Hypothalamus (tissue), 51 donors: ENCODE measurements at regions not wholly inside any gene's neighbourhood (a gene's known extent, or its start where the extent isn't known, plus 50 kb on each side); places are given as distances from the start of the nearest gene placed in this dataset.
"Not testable (repeated sequence)": the region's sequence is repeated elsewhere in the genome, so short reads cannot be mapped to it uniquely, and the experiment has no call there.

Experiments used
- DNase-seq, 51 donors: peaks; one replicate each; lab custom pipeline; 2025; lab: John Stamatoyannopoulos, UW

DNA sequence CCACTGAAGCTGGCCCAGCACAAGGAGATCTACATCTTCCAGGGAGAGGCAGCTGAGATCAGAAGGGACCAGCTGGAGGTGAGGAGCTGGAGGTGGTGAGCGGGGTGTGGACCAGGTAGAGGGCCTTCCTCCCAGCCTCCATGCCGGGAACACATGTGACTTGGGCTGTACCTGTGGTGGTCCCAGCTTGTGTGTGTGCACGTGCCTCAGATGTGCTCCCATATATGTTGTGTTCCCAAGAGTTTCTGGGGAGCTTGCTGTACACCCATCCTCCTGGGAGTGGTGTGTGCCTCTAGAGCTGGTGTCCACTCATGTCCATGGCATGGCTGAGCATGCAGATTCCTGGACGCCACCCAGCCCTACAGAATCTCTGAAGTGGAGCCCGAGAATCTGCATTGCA, 183.7 kb upstream of the AKAP13 start:
- not testable (repeated sequence) for DNase-seq

DNA sequence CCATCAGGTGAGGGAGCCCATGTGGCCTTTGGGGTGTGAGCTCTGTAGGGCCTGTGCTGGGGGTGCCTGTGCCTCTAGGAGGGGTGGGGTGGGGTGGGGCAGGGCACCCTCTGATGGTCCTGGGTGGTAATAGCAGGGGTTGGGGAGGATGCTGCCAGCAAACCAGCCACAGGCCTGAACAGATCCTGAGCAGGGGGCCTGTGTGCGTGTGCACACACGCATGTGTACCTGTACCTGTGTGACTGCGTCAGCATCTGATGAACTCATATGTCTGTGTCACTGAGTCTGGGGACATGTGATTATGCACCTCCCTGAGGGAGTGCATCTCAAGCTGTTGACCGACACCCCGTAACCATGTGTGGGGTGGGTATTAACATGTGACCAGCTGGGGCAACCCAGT, 182.8 kb upstream of the AKAP13 start:
- not testable (repeated sequence) for DNase-seq

DNA sequence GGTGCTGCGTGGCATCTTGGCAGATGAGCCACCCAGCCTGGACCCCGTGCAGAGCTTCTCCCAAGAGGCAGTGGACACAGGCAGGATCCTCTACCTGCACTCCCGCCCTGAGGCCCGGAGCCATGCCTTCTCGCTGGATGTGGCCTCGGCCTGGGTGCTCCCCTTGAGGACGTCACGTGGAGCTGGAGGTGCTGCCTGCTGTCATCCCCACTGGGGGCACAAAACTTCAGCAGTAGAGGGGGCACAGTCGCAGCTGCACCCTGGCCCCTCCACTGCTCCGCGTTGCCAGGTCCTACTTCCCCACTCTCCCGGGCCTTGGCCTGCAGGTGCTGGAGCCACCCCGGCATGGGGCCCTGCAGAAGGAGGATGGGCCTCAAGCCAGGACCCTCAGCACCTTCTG, 182.0 kb upstream of the AKAP13 start:
- DNase-seq = not testable (repeated sequence)

DNA sequence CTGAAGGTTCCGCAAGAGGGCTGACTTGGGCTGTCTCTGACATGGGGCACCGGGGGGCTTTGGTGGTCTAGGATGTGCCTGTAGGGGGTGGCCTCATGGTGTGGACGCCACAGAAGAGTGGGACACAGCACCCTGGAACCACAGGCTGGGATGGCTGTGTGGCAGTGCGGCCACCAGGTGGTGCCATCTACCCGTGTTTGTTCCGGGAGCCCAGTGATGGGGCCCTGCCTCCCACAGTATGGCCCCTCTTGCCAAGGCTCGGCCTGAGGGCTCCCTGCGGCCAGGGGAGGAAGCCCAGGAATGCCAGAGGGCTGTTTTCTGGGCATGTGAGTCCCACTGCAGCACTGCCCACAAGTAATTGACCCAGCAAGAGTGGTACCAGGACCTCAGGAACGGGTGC, 180.2 kb upstream of the AKAP13 start:
- not testable (repeated sequence) for DNase-seq

DNA sequence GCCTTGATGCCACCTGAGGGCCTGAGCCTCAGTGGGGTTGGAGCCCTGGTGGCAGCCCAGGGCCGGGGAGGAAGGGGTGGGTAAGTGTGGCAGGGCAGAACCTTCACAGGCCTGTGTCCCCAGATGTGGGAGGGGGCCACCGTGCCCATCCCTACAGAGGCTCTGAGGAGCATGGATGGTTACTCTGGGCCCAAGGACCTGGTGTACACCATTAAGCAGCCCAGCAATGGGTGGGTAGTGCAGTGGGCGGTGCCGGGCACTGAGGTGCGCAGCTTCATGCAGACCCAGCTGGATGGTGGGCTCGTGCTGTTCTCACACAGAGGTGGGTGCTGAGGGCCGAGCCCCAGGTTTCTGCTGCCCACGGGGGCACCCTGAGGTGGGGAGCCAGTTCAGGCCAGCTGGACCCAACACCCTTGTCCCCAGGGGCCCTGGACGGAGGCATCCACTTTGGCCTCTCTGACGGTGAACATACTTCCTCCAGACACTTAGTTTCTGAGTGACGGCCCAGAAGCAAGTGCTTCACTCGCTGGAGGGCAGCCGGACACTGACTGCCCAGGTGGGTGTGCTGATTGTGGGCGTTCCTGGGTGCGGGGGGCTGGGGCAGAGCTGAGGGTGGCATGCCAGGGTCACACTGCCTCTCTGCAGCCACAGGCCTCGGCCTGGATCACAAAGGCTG, 179.1 kb upstream of the AKAP13 start:
- DNase-seq = not testable (repeated sequence)

DNA sequence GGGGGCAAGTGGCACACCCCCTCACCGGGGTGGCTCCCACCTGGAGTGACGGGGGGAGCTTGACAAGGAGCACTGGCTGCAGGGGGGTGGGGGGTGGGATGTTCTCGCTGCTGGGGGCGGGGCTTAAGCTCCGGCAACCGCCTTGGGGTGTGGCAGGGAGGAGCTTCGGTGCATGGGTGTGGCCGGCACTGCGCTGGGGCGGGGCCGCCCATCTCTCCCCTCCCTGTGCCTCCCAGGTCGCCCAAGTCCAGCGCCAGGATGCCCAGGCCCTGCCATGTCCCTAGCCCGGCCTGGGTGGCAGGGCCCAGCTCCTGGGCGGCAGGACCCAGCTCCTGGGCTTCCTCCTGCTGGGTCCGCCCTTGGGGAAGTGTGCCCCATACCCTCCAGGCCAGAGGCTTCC, 175.9 kb upstream of the AKAP13 start:
- not testable (repeated sequence) for DNase-seq

DNA sequence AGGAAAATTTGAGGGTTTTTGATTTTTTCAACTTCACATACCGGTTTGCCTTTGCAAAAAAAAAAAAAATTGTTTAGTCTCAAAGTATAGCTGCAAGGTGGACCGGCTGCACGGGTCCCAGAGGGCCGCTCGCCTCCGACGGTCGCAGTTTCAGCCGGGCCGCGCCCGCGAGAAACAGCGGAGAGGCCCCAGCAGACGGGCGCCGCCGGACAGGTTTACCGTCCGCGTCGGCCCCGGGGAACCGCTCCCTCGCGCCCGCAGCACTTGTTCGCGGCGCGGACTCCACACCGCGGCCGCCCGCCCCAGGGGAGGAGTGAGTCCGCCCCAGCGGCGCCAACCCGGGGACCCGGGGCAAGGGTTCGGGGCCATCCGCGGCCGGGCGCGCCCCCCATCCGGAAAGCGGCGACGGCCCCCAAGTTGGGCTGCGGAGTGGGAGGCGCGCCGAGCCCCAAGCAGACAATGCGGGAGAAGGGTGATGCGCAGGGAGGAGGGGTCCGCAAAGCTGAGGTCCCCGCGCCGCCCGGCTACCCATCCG, 146.5 kb upstream of the AKAP13 start:
- DNase-seq = not testable (repeated sequence)

DNA sequence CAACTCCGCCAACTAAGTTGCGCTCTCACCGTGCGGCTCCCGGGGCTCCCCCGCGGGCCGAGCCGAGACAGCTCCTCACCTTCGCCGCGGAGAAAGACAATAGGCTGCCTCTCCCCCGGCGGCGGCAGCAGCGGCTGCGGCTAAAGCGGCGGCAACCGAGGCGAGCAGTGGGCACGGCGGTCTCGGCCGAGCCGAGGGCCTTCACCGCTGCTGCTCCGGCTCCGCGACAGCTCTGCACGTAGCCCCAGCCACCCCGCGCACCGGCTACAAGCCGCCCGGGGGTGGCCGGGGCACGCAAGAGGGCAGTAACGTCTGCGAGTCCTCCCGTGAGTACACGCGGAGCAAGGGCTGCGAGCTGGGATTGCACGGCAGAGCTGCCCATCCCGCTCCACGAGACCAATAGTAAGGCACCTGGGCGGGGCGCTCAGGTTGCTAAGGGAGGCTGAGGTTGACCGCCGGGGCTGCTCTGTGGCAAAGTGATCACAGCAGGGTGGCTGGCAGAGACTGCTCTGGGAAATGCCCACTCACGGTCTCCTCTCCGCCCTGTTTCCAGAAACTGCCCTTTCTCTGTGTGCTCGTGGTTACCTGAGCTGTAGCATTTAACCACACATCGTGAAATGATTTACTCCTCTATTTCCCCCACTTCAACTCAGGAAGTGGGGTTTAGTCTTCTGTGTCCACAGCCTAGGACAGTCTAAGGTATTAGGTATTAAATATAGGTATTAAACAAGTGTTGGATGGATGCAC, 145.8 kb upstream of the AKAP13 start:
- DNase-seq = not testable (repeated sequence)

DNA sequence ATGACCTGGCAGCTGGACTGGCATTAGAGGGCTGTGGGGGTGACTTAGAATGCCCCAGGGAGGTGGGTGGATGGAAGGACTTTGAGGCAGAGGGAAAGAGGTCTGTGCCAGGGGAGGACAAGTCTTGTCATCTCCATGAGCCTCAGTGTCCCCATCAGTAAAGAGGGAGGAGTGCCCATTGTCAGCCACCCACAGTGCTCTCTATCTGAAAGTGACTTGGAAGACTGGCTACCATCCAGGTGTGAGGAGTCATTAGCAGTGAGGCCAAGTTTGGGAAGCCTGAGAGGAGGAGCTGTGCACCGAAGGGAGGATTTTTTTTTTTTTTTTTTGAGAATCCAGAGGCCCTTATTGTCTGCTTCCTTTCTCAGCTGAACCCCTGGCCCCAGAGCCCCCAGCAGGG, 136.3 kb upstream of the AKAP13 start:
- DNase-seq = not testable (repeated sequence)

DNA sequence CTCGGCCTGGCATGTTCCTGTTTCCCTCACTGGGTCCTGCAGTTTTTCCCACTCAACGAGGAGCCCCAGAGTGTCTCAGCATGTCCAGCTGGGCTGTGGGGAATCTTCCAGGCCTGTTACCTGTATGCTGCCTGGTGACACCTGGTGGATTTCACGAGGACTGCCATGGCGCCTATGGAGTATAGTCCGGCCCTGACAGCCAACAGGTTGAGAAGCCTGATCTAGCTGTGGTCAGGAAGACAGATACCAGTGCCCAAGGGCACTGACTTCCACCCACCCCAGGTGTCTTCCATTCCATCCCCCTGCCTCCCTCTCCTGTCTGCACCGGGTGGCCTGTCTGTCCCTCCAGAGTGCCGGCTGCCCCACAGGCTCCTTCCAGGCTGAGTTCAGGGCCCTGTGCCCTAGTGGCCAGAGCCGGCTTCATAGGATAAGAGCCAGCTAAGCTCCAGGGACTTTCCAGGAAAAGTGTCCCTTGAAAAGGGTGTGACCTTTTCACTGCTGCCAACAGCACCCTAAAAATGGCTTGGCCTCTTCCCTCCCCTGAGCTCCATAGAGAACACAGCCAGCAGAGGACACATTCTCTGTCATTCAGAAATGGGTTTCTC, 129.4 kb upstream of the AKAP13 start:
- not testable (repeated sequence) for DNase-seq

DNA sequence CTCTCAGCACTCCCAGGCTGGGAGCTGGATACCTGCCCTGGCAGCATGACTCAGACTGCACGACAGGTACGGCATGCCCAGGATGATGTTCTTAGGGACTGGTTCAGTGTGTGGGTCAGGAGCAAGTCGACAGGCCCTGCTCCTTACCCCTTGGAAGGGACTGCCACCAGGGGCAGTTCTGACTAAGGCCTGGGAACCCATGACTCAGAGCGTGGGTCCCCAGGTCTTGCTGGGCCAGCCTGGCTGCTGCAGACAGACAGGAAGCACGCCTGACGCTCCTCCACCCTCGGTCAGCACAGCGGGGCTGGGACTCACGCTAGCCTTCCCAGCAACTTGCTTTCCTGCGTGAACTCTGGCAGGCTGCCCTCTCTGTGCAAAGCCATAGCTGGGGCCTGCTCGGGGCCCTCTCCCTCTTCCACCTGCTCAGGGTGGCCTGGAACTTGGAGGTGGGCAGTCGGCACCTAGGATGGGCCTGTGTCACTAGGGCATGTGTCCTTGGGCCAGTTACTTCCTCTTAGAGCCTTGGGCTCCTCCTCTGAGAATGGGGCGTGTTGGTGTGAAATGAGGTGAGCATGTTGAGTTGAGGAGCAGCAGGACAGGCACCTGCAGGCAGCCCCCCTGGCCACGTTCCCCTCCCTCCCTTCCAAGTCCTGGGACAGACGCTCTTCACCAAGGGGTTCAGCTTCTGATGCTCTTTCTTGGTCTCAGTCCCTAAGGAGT, 127.0 kb upstream of the AKAP13 start:
- DNase-seq = not testable (repeated sequence)

DNA sequence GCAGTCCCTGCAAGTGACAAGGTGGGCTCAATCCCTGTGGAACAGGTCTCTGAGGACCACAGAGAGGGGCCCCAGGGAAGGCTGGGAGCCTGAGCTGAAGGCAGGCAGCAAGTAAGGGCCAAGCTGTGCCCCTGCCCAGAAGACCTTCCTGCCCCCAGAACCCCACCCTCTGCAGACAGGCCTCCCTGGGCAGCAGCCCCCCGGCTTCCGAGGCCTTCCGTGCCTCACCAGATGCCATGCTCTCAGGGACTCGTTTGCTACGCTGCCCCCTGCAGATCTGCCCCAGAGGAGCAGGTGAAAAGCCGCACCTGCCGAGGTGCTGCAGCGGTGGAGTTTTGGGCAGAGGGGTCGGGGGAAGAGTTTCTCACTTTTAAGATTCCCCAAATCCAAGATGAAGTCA, 125.4 kb upstream of the AKAP13 start:
- DNase-seq = not testable (repeated sequence)

DNA sequence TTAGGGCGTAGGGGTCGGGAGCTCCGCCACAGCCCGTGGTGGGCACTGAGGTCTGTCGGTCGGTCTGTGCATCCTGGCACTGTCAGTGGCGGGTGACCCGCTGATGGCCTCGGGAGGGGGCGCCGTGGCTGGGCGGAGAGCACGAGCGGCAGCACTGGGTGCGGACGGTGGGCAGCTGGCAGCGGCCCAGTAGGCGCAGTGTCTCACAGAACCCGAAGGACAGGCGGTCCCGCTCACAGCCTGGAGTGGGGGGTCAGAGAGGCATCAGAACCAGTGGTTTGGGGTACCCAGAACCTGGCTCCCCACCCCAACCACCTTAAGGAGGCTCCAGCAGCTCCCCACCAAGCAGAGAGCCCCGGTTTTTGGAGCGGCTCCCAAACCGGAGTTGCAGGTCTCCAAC, 124.9 kb upstream of the AKAP13 start:
- not testable (repeated sequence) for DNase-seq

DNA sequence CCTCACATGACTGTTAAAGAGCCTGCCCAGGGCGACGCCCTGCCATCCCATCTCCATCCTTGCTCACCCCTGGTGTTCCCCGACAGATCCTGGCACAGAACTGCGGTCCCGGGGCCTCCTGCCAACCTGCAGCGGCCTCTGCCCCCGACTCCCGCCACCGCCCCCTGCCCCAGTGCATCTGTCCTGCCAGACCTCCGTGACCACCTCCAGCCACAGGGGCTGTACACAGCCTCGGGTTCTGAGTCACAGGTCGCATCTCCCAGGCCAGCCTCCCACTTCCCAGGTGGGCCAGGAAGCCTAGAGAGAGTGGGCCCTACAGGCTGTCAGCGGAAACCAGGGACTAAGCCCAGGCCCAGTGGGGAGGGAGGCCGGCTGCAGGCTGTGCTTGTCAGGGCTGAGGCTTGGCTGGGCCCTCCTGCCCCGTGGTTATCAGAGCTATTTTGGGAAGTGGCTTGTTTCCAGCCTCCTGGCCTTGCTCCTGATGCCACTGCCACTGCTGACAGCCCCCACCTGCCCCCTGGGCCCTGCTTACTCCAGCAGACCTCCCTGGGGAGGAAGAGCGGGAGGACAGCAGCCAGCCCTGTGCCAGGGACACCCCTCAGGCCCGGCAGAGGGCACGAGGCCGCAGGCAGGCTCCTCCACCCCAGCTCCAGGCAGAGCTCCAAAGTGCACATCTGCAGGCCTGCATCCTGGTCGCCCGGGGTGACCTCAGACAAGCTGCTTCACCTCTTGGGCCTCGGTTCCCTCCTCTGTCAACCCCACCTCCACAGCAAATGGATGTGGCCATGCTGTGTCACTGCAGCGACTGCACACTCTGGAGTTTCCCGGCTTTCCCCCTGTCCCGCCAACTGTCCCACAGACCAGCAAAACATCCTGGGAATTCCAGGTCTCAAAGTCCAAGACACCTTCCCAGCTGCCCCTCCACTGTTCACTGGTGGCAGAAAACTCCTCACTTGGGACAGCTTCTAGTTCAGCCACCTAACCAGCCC, 124.1 kb upstream of the AKAP13 start:
- not testable (repeated sequence) for DNase-seq

DNA sequence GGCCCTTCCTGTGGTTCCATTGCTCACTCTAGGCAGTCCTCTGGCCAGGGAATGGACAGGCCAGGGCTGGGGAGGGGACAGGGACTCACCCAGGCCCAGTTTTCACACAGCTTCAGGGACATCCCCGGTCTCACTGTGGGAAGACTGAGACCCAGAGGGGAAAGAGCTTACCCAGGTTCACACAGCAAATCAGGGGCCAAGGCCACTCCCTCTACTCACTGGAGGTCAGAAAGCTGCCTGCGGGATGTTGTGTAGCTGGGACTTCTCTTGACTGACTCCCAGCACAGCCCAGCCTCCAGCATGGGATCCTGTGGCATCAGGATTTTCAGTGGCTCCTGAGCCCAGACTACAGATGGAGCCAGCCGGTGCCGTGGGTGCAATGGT, 122.3 kb upstream of the AKAP13 start:
- not testable (repeated sequence) for DNase-seq

DNA sequence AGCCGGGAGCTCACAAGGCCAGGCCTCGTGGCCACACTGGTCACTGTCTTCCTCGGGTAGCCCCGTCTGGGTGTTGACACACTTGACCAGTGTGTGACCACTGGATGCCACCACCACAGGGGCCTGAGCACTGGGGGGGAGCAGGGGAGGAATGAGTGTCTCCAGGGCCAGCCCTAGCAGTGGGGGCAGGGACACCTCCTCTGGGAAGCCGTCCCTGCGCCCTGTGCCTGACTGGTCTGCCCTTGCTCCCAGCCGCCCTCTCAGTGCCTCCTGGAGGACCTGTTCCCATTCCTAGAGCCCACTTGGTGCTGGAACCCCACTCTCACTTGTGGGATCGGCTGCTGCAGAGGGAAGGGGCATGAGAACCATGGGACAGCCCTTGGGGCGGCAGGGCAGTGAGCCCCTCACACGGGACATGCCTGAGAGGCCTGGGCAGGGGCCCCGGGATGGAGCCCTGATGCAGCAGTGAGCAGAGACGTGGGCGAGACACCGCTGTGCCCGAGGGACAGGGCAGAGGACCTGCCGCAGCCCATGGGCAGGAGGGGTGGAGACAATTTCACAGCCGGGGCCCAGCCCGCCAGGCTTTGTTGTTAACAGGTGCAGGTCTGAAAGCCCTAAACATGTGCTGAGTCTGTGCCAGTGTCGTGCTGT, 121.7 kb upstream of the AKAP13 start:
- DNase-seq = not testable (repeated sequence)

DNA sequence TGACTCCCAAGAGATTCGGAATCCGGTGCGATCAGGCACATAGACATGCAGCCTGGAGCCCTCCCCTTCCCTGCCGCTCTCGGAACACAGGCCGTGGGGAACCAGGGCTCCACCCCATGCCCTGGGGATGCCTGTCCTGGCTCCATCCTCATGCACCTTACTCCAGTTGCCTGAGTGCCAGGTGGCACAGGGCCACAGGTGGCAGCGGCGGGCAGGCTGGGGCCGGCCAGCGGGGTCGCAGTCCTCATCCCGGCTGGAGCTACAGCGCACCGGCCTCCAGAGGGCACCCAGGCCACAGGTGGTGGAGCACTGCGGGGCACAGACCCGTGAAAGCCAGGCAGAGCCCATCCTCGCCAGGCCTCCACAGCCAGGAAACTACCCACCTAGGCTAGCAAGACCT, 119.9 kb upstream of the AKAP13 start:
- DNase-seq = not testable (repeated sequence)

DNA sequence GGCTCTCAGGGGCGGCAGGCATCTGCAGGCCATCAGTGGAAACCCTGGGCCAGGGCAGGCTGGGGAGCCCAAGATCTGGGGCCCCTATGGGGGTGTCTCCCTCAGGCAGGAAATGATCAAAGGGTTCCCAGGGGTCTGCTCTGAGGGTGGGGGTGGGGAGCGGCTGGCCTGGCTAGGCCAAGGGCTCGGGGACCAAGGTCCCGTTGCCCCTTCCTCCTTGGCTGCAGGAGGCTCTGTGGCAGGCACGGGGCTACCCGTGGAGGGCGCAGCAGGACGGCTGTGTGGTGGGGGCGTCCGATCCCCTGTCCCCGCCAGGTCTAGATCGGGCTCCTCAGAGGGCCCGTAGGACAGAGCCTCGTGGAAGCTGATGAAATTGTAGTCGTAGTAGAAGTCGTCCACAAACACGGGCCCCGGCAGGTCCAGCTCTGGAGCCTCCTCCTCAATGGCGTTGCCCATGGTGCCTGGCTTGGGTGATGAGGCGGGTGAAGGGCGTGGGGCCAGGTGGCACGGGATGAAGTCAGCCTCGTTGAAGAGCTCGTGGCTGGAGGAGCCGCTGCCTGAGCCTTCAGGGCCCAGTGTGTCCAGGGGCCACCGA, 117.8 kb upstream of the AKAP13 start:
- DNase-seq = not testable (repeated sequence)
